Gastroesophageal sphincter (tissue), 4 donors: ENCODE measurements at regions not wholly inside any gene's neighbourhood (a gene's known extent, or its start where the extent isn't known, plus 50 kb on each side); places are given as distances from the start of the nearest gene placed in this dataset.

Experiments
- ATAC-seq: fragments of 150-250 bp; one replicate; pipeline ENCODE4 v1.9.1; 2016; ENCODE audit warnings: mild to moderate bottlenecking, moderate library complexity
- H3K27ac ChIP-seq, 4 donors: fragments of 200-600 bp; sonication (generic) in 3 of 4; 1 replicate in 3 of 4; 2 replicates in 1 of 4; pipeline ENCODE4 v1.5.1; 2016 to 2019
- H3K27me3 ChIP-seq: fragments of 200-600 bp; sonication (generic); one replicate; pipeline ENCODE4 v1.5.1; 2019
- H3K36me3 ChIP-seq, 2 donors: fragments of 200-600 bp; sonication (generic); one replicate each; pipeline ENCODE4 v1.5.1; 2019; ENCODE audit warnings: control low read depth in 1 of 2
- H3K4me1 ChIP-seq, 3 donors: fragments of 200-600 bp; sonication (generic); 1 replicate in 2 of 3; 2 replicates in 1 of 3; pipeline ENCODE4 v1.5.1; 2016 to 2019; ENCODE audit warnings: control low read depth in 2 of 3
- H3K4me3 ChIP-seq, 2 donors: fragments of 200-600 bp; sonication (generic); one replicate each; pipeline ENCODE4 v1.5.1; 2019; ENCODE audit warnings: mild to moderate bottlenecking in 1 of 2, moderate library complexity in 1 of 2
- H3K9me3 ChIP-seq, 3 donors: fragments of 200-600 bp; sonication (generic); one replicate each; pipeline ENCODE4 v1.5.1; 2017 to 2019; ENCODE audit warnings: control low read depth in 2 of 3
- CTCF ChIP-seq, 4 experiments: fragments of 200-600 bp in 2 of 4; fragments of 450-650 bp in 2 of 4; sonication (generic) in 1 of 4; IDR thresholded peaks; one replicate each; pipeline ENCODE4 v1.5.1; 2017 to 2019; ENCODE audit warnings: antibody characterized with exemption in 4 of 4, mild to moderate bottlenecking in 2 of 4, moderate library complexity in 2 of 4
- EP300 ChIP-seq: sonication (generic); formaldehyde crosslinking; IDR thresholded peaks from one replicate; pipeline ENCODE4 v1.6.1; 2017; ENCODE audit warnings: antibody characterized with exemption, mild to moderate bottlenecking
- POLR2A ChIP-seq, 2 donors: fragments of 450-650 bp; IDR thresholded peaks; one replicate each; pipeline ENCODE4 v1.6.1; 2017; ENCODE audit warnings: antibody characterized with exemption in 2 of 2, mild to moderate bottlenecking in 2 of 2, moderate library complexity in 1 of 2
- POLR2AphosphoS5 ChIP-seq: sonication (generic); formaldehyde crosslinking; IDR thresholded peaks from one replicate; pipeline ENCODE4 v1.6.1; 2017; ENCODE audit warnings: antibody characterized with exemption
- WGBS, 2 donors: methylation state at CpG; one replicate each; pipeline ENCODE4 v1.1.5; 2018; ENCODE audit warnings: low coverage in 1 of 2; 5-methylcytosine and 5-hydroxymethylcytosine counted together
- small RNA-seq, 4 donors: library from RNA; depleted of rRNA; stranded (forward); fragments of <200 nt; gene quantifications; one replicate each; pipeline ENCODE3, GENCODE V24; 2016

GRCh38 chr9:87443461-87443860, 54.2 kb upstream of the DAPK1 start:
- Histone ChIP-seq H3K27ac (no peak overlapping the region), H3K4me1 (no peaks in the 10 kb centered on the region), H3K4me3 (no peak overlapping the region), H3K27me3 (no peaks in the 10 kb centered on the region), H3K36me3 (no peaks in the 10 kb centered on the region), H3K9me3 (no peaks in the 10 kb centered on the region)
- no peak for ATAC-seq
- TF ChIP-seq POLR2A (IDR thresholded peaks at IDR 0.05) = no peak
- no peak for TF ChIP-seq CTCF (IDR thresholded peaks at IDR 0.05)
- TF ChIP-seq EP300 = no peak
- no peak for TF ChIP-seq POLR2AphosphoS5
- WGBS, 2 donors = 93 to 100% methylated on average over 2 to 3 of the region's 3 CpGs

GRCh38 chr9:87445646-87446045, 52.0 kb upstream of the DAPK1 start:
- 43 to 50% methylated on average over 3 to 5 of the region's 5 CpGs for WGBS, 2 donors
- Histone ChIP-seq H3K27ac (no peak overlapping the region), H3K27me3 (no peaks in the 10 kb centered on the region), H3K36me3 (no peaks in the 10 kb centered on the region), H3K9me3 (no peaks in the 10 kb centered on the region), H3K4me1 (no peaks in the 10 kb centered on the region), H3K4me3 (no peak overlapping the region)
- peak; percentile 65 for ATAC-seq
- TF ChIP-seq POLR2A (IDR thresholded peaks at IDR 0.05) (no peak), CTCF (IDR thresholded peaks at IDR 0.05) (no peak), EP300 (no peak), POLR2AphosphoS5 (no peak)

DNA sequence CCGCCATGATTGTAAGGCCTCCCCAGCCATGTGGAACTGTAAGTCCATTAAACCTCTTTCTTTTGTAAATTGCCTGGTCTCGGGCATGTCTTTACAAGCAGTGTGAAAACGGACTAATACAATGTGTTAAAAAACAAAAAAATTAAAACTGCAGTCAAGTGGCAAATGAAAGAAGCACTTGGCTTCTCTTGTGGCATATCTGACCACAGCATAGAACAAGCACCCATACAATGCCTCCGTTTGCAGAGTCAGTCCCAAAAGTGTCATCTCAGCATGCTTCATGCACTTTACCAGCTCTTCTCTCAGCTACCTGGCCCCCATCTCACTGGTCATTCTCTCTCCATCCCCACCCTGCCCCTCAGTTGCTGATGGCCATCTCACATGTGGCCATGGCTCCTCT, 51.1 kb upstream of the DAPK1 start:
- H3K36me3 ChIP-seq = no peaks in the 10 kb centered on the region
- no peaks in the 10 kb centered on the region for H3K27me3 ChIP-seq
- TF ChIP-seq POLR2AphosphoS5 (no peak), EP300 (no peak), CTCF (IDR thresholded peaks at IDR 0.05) (no peak), POLR2A (IDR thresholded peaks at IDR 0.05) (no peak)
- no peaks in the 10 kb centered on the region for H3K9me3 ChIP-seq
- no peak for ATAC-seq
- 86 to 93% methylated on average over 2 to 4 of the region's 4 CpGs for WGBS, 2 donors
- H3K27ac ChIP-seq = no peak overlapping the region
- H3K4me3 ChIP-seq = no peak overlapping the region
- H3K4me1 ChIP-seq = no peaks in the 10 kb centered on the region

DNA sequence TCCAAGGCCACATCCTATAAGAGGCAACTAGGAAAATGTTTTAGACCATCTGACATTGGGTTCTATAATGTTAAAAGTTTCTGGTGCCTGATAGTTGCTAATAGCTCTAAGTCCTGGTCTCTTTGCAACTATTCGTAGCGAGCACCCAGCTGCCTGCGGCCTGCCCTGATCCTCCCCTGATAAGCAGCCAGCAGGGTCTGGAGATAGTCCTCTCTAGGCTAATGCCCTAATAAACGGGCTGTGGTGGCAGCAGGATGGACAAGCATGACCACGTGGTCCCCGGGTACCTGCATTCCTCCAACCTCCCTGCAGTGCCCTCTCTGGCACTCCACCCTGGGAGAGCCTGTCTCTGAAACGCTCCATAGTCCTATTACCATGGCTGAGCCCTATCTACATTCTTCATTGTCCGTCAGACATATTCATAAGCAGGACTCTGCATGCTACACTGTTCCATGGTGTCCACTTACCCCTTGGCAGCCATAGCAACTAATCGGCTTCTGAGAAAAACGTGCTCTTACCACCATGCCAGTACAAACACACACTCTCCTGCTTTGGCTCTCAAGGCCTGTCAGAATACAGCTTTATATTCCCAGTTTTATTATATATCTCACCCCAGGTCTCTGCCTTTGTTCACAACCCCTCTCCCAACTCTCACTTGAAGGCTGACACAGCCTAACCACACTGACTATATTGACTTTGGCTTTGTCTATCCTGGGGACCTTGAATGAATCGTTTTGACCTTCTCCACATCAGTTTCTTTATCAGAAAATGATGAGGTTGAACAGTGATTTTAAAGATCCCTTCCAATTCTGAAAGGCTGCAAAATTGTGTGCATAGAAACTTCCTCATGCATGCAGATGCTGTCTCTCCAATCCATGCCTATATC, 49.9 kb upstream of the DAPK1 start:
- no peak for TF ChIP-seq POLR2A (IDR thresholded peaks at IDR 0.05)
- no peak for TF ChIP-seq EP300
- TF ChIP-seq CTCF (IDR thresholded peaks at IDR 0.05) = no peak
- TF ChIP-seq POLR2AphosphoS5 = no peak
- Histone ChIP-seq H3K36me3 (no peaks in the 10 kb centered on the region), H3K4me3 (no peak overlapping the region), H3K9me3 (no peaks in the 10 kb centered on the region), H3K4me1 (no peaks in the 10 kb centered on the region), H3K27ac (no peak overlapping the region), H3K27me3 (no peaks in the 10 kb centered on the region)
- no peak for ATAC-seq
- whole genome bisulfite sequencing, 2 donors = 66 to 72% methylated on average over 8 of the region's 11 CpGs

Small RNA genes in the stretch of these regions (small RNA-seq; reads per million reads assigned to genes)
- gene AL353752.1 (0 reads per million in 4 donors), gene RF00568 (0 reads per million in 4 donors)
